Stimulated activated naive CD8-positive, alpha-beta T cell treated with anti-CD3 and anti-CD28 coated beads, Interleukin-15, Interleukin-2, amounts not matched to agents 100 ng/mL and 50 ng/mL, for 24 hours (primary cell): ENCODE measurements at regions not wholly inside any gene's neighbourhood (a gene's known extent, or its start where the extent isn't known, plus 50 kb on each side); places are given as distances from the start of the nearest gene placed in this dataset.
"Not testable (repeated sequence)": the region's sequence is repeated elsewhere in the genome, so short reads cannot be mapped to it uniquely, and the experiment has no call there.

Experiments used
- H3K27ac Mint-ChIP-seq: one replicate; pipeline ENCODE4 v1.8.0; 2021; ENCODE audit warnings: mild to moderate bottlenecking, mixed read lengths
- H3K27me3 Mint-ChIP-seq: one replicate; pipeline ENCODE4 v1.8.0; 2021; ENCODE audit warnings: mixed read lengths
- H3K36me3 Mint-ChIP-seq: one replicate; pipeline ENCODE4 v1.8.0; 2021; ENCODE audit warnings: low read depth, mixed read lengths
- H3K4me1 Mint-ChIP-seq: one replicate; pipeline ENCODE4 v1.8.0; 2021; ENCODE audit warnings: low read depth, mixed read lengths
- H3K4me3 Mint-ChIP-seq: one replicate; pipeline ENCODE4 v1.8.0; 2021; ENCODE audit warnings: mild to moderate bottlenecking, mixed read lengths
- H3K9me3 Mint-ChIP-seq: one replicate; pipeline ENCODE4 v1.8.0; 2021; ENCODE audit warnings: mixed read lengths

GRCh38 chr13:89486709-89487108 is 1815.5 kb downstream of the SLITRK5 start:
- H3K4me3 Mint-ChIP-seq: no peak overlapping the region
- no peaks in the 10 kb centered on the region for H3K36me3 Mint-ChIP-seq
- peaks cover 6% of the 10 kb centered on the region for H3K9me3 Mint-ChIP-seq
- H3K4me1 Mint-ChIP-seq: no peaks in the 10 kb centered on the region
- no peaks in the 10 kb centered on the region for H3K27me3 Mint-ChIP-seq
- H3K27ac Mint-ChIP-seq: no peak overlapping the region

- no peaks in the 10 kb centered on the region for H3K4me1 Mint-ChIP-seq
- no peak overlapping the region for H3K4me3 Mint-ChIP-seq
- no peaks in the 10 kb centered on the region for H3K27me3 Mint-ChIP-seq
- H3K36me3 Mint-ChIP-seq: no peaks in the 10 kb centered on the region
- H3K9me3 Mint-ChIP-seq: peaks cover 10% of the 10 kb centered on the region
- H3K27ac Mint-ChIP-seq: no peak overlapping the region
Observed at GRCh38 chr13:89490661-89491060, 1819.5 kb downstream of the SLITRK5 start.

DNA sequence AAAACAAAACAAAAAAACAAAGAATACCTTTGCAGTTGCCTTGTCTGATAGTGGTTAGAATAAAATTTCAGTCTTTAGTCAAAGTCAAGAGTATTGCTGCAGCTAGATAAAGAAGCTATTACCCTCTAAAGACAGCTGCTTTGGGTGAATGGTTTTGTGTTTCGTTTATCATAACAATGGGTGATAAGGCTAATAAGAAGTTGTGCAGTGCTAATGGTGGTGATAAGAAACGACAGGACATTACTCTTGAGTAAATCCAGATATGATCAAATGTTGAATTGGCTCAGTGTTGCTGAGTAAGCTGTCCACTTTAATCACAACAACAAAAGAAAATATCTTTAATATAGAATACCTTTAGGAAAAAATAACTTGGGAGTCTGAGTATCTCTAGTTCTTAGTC is 1825.3 kb downstream of the SLITRK5 start:
- Mint-ChIP-seq H3K4me1 (no peaks in the 10 kb centered on the region), H3K4me3 (no peak overlapping the region), H3K9me3 (peaks cover 18% of the 10 kb centered on the region), H3K27me3 (no peaks in the 10 kb centered on the region), H3K36me3 (no peaks in the 10 kb centered on the region), H3K27ac (no peak overlapping the region)

- H3K4me3 Mint-ChIP-seq: no peak overlapping the region
- H3K27me3 Mint-ChIP-seq: no peaks in the 10 kb centered on the region
- no peak overlapping the region for H3K27ac Mint-ChIP-seq
- H3K9me3 Mint-ChIP-seq: peaks cover 18% of the 10 kb centered on the region
- H3K4me1 Mint-ChIP-seq: no peaks in the 10 kb centered on the region
- no peaks in the 10 kb centered on the region for H3K36me3 Mint-ChIP-seq
Observed at GRCh38 chr13:89497658-89498057, 1826.5 kb downstream of the SLITRK5 start.

DNA sequence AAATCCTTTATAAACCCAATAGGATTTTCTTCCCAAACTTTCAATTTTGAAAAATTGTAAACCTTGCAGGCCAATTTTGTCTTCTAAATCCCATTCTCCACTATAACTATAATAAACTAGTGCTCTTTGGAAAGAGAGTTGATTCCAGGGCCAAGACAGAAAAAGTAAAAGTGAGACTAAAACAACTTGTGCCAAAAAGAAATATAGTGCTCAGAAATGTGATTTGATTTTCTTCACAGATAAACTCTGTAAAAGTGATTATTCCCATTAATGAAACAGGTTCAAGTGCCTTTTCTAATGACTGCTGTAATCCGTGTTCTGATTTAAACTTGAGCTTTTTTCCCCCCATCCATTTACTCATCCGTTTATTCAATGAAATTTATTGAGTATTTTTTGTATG is 1831.1 kb downstream of the SLITRK5 start:
- no peak overlapping the region for H3K4me3 Mint-ChIP-seq
- H3K27me3 Mint-ChIP-seq: no peaks in the 10 kb centered on the region
- H3K27ac Mint-ChIP-seq: no peak overlapping the region
- H3K4me1 Mint-ChIP-seq: no peaks in the 10 kb centered on the region
- peaks cover 7% of the 10 kb centered on the region for H3K9me3 Mint-ChIP-seq
- no peaks in the 10 kb centered on the region for H3K36me3 Mint-ChIP-seq

GRCh38 chr13:89514534-89515312 is 1832.8 kb upstream of the MIR17HG start:
- peaks cover 22% of the 10 kb centered on the region for H3K9me3 Mint-ChIP-seq
- H3K4me1 Mint-ChIP-seq: no peaks in the 10 kb centered on the region
- no peak overlapping the region for H3K4me3 Mint-ChIP-seq
- no peak overlapping the region for H3K27ac Mint-ChIP-seq
- H3K27me3 Mint-ChIP-seq: no peaks in the 10 kb centered on the region
- H3K36me3 Mint-ChIP-seq: no peaks in the 10 kb centered on the region

GRCh38 chr13:89515948-89516347 is 1831.5 kb upstream of the MIR17HG start:
- Mint-ChIP-seq H3K4me3 (no peak overlapping the region), H3K27ac (no peak overlapping the region), H3K4me1 (no peaks in the 10 kb centered on the region), H3K9me3 (peaks cover 15% of the 10 kb centered on the region), H3K27me3 (no peaks in the 10 kb centered on the region), H3K36me3 (no peaks in the 10 kb centered on the region)

GRCh38 chr13:89518289-89519077 is 1829.0 kb upstream of the MIR17HG start:
- no peak overlapping the region for H3K27ac Mint-ChIP-seq
- no peaks in the 10 kb centered on the region for H3K27me3 Mint-ChIP-seq
- H3K4me3 Mint-ChIP-seq: no peak overlapping the region
- no peaks in the 10 kb centered on the region for H3K36me3 Mint-ChIP-seq
- peaks cover 7% of the 10 kb centered on the region for H3K9me3 Mint-ChIP-seq
- no peaks in the 10 kb centered on the region for H3K4me1 Mint-ChIP-seq

GRCh38 chr13:89520468-89520867 is 1827.0 kb upstream of the MIR17HG start:
- H3K27me3 Mint-ChIP-seq: no peaks in the 10 kb centered on the region
- H3K36me3 Mint-ChIP-seq: no peaks in the 10 kb centered on the region
- no peaks in the 10 kb centered on the region for H3K4me1 Mint-ChIP-seq
- no peak overlapping the region for H3K27ac Mint-ChIP-seq
- peaks cover 7% of the 10 kb centered on the region for H3K9me3 Mint-ChIP-seq
- H3K4me3 Mint-ChIP-seq: no peak overlapping the region

GRCh38 chr13:89521672-89522071 is 1825.8 kb upstream of the MIR17HG start:
- H3K4me3 Mint-ChIP-seq, H3K27me3 Mint-ChIP-seq, H3K9me3 Mint-ChIP-seq, H3K36me3 Mint-ChIP-seq, H3K4me1 Mint-ChIP-seq, H3K27ac Mint-ChIP-seq: not testable (repeated sequence)

- no peaks in the 10 kb centered on the region for H3K27me3 Mint-ChIP-seq
- H3K4me3 Mint-ChIP-seq: no peak overlapping the region
Observed at GRCh38 chr13:89541091-89542030, 1806.1 kb upstream of the MIR17HG start.

GRCh38 chr13:89550938-89551337 is 1796.5 kb upstream of the MIR17HG start:
- Mint-ChIP-seq H3K9me3 (peaks cover 19% of the 10 kb centered on the region), H3K4me3 (no peak overlapping the region), H3K27me3 (no peaks in the 10 kb centered on the region), H3K27ac (no peak overlapping the region), H3K36me3 (no peaks in the 10 kb centered on the region), H3K4me1 (no peaks in the 10 kb centered on the region)

More at GRCh38 chr13:89541091-89542030, 1806.1 kb upstream of the MIR17HG start:
- H3K4me1 Mint-ChIP-seq: no peaks in the 10 kb centered on the region
- no peak overlapping the region for H3K27ac Mint-ChIP-seq
- peaks cover 10% of the 10 kb centered on the region for H3K9me3 Mint-ChIP-seq
- no peaks in the 10 kb centered on the region for H3K36me3 Mint-ChIP-seq

DNA sequence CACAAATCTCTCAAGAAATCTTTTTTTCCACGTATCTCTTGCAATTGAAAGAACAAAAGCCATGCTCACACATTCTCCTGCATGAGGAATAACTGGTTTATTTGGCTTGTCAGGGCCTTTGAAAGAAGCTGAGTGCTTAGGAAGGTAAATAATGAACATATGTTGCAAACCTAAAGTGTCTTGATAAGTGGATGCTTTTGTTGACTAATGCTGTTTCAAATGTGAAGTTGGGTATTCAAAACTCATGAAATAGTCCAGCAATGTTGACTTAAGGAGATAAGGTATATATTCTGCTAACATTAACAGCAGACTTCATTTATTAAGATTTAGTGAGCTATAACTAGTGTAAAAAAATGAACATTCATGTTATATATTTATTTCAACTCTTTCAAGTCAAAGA is 1792.7 kb upstream of the MIR17HG start:
- no peak overlapping the region for H3K4me3 Mint-ChIP-seq
- H3K9me3 Mint-ChIP-seq: peaks cover 14% of the 10 kb centered on the region
- H3K27ac Mint-ChIP-seq: no peak overlapping the region
- H3K27me3 Mint-ChIP-seq: no peaks in the 10 kb centered on the region
- H3K36me3 Mint-ChIP-seq: no peaks in the 10 kb centered on the region
- no peaks in the 10 kb centered on the region for H3K4me1 Mint-ChIP-seq

GRCh38 chr13:89565476-89566100 is 1781.9 kb upstream of the MIR17HG start:
- peaks cover 11% of the 10 kb centered on the region for H3K9me3 Mint-ChIP-seq

More at GRCh38 chr13:89565476-89566100, 1781.9 kb upstream of the MIR17HG start:
- Mint-ChIP-seq H3K4me1 (no peaks in the 10 kb centered on the region), H3K4me3 (no peak overlapping the region), H3K27me3 (no peaks in the 10 kb centered on the region), H3K36me3 (no peaks in the 10 kb centered on the region), H3K27ac (no peak overlapping the region)
